Tibial artery (tissue), 4 donors: ENCODE measurements at regions not wholly inside any gene's neighbourhood (a gene's known extent, or its start where the extent isn't known, plus 50 kb on each side); places are given as distances from the start of the nearest gene placed in this dataset.
A peak's percentile ranks its signal among the peaks of the same experiment; 100 is the strongest.

Experiments
- DNase-seq, 2 donors: peaks; one replicate each; pipeline ENCODE4 v3.0.0-alpha.2; 2019
- H3K27ac ChIP-seq, 2 donors: fragments of 200-600 bp; sonication (generic) in 1 of 2; 1 replicate in 1 of 2; 2 replicates in 1 of 2; pipeline ENCODE4 v1.5.1; 2018 to 2019; ENCODE audit warnings: mild to moderate bottlenecking in 1 of 2
- H3K27me3 ChIP-seq, 2 donors: fragments of 200-600 bp; sonication (generic) in 1 of 2; one replicate each; pipeline versions ENCODE4 v1.5.1 to v1.6.0; 2016 to 2019
- H3K36me3 ChIP-seq, 3 donors: fragments of 200-600 bp; sonication (generic) in 2 of 3; one replicate each; pipeline ENCODE4 v1.5.1; 2016 to 2019; ENCODE audit warnings: mild to moderate bottlenecking in 2 of 3
- H3K4me1 ChIP-seq, 4 donors: fragments of 200-600 bp; sonication (generic) in 2 of 4; 1 replicate in 3 of 4; 2 replicates in 1 of 4; pipeline ENCODE4 v1.5.1; 2016 to 2019
- H3K4me3 ChIP-seq, 2 donors: fragments of 200-600 bp; sonication (generic) in 1 of 2; 1 replicate in 1 of 2; 2 replicates in 1 of 2; pipeline ENCODE4 v1.5.1; 2018 to 2019; ENCODE audit warnings: mild to moderate bottlenecking in 2 of 2
- H3K9me3 ChIP-seq, 3 donors: fragments of 200-600 bp; sonication (generic) in 1 of 3; one replicate each; pipeline ENCODE4 v1.5.1; 2016 to 2019
- intact Hi-C: fragments of 100-400 bp; cut with DNase I; formaldehyde crosslinking; loops from one replicate; pipeline ENCODE4 v1.15.0; 2023; ENCODE audit warnings: low total_unique reads
- TF ChIP-seq, protein P1 (sequence below), 2 experiments: fragments of 200-600 bp in 1 of 2; fragments of 450-650 bp in 1 of 2; IDR thresholded peaks; one replicate each; pipeline ENCODE4 v1.5.1; 2017 to 2019; ENCODE audit warnings: antibody characterized with exemption in 2 of 2, mild to moderate bottlenecking in 1 of 2, moderate library complexity in 1 of 2

DNA sequence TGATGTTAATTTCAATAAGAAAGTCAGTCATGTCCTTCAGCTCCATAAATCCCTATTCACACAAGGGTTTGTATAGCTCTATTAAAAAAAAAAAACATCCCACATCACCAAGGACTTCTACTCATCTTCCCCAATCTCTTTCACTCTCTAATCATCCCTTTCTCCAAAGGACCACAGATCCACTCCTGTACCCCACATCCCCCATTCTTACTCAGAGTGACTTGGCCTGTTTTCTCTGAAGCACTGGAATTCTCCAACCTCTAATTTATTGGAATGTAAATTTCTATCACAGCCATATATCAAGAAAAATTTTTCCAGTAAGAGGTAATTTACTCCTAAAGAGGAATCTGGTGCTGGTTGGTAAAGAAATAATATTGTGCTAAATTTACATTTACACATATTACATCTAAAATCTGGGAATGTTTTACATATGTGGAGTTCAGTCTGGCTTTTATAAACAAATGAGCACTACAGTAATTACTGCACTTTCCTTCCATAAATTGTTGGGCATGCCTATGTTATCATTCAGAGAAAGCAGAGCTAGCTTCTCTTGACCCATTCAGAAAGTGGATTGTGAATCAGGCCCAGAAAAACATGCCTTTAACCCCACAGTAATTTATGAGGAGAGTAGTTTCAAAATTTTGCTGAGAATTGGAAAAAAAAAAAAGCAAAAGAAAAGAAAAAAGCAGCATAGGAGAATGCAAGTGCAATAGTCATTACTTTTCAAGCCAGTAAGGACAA is 399.5 kb upstream of the TNC start:
- Histone ChIP-seq H3K4me3 (no peak overlapping the region), H3K27ac (peak overlapping the region in 1 of 2 donors; percentile 75), H3K27me3 (no peaks in the 10 kb centered on the region), H3K36me3 (no peaks in the 10 kb centered on the region), H3K9me3 (no peaks in the 10 kb centered on the region), H3K4me1 (peaks cover 0 to 48% (median 10%) of the 10 kb centered on the region in 4 donors)
- DNase-seq = no peak
- TF ChIP-seq, protein P1, sequence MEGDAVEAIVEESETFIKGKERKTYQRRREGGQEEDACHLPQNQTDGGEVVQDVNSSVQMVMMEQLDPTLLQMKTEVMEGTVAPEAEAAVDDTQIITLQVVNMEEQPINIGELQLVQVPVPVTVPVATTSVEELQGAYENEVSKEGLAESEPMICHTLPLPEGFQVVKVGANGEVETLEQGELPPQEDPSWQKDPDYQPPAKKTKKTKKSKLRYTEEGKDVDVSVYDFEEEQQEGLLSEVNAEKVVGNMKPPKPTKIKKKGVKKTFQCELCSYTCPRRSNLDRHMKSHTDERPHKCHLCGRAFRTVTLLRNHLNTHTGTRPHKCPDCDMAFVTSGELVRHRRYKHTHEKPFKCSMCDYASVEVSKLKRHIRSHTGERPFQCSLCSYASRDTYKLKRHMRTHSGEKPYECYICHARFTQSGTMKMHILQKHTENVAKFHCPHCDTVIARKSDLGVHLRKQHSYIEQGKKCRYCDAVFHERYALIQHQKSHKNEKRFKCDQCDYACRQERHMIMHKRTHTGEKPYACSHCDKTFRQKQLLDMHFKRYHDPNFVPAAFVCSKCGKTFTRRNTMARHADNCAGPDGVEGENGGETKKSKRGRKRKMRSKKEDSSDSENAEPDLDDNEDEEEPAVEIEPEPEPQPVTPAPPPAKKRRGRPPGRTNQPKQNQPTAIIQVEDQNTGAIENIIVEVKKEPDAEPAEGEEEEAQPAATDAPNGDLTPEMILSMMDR (IDR thresholded peaks at IDR 0.05) = no peak
- intact Hi-C loops = loop anchor here (10.0 kb wide), 2 partner anchors 173 to 483 kb away; no protein-coding TSS in a partner anchor

DNA sequence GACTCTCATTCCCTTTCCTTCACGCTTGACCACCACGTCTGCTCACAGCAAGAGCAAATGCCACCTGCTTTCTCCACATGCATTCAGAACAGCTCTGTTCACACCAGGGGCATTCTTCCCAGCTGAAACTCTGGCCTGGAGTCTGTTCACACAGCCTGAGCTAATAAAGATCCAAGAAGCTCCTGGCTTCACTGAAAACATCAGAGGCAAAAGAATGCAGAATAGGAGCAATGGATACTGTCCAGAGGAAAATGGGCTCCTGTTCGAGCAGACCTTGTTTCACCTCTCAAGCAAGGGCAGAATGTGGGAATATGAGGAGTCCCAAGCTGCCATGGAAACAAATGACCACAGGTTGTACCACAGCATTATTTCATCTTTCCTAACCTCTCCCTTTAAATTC is 402.7 kb upstream of the TNC start:
- Histone ChIP-seq H3K27ac (peak overlapping the region; percentile 25 to 39), H3K36me3 (no peaks in the 10 kb centered on the region), H3K4me1 (peaks cover 0 to 49% (median 17%) of the 10 kb centered on the region in 4 donors), H3K4me3 (no peak overlapping the region), H3K9me3 (no peaks in the 10 kb centered on the region), H3K27me3 (no peaks in the 10 kb centered on the region)
- no peak for DNase-seq
- TF ChIP-seq, protein P1 (IDR thresholded peaks at IDR 0.05) = no peak
- intact Hi-C loops = loop anchor here (10.0 kb wide), 1 partner anchor 506 kb away; no protein-coding TSS in a partner anchor

DNA sequence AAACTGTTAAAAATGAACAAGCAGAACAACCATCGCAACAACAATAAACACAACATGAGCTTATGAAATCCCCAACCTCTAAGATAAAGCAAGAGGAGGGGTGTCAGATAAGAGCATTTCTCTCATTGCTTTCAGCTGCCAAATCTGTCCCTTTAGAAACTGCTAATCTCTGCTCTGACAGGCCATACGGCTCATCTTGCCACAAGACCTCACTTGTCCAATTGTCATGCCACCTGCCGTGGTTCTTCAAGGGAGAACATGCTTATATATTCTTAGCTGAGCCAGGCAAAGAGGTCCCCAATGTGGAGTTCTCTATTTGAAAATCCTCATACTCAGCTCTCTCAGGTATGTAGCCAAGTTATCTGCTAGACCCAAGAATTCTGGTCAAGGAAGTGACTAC is 405.0 kb upstream of the TNC start:
- H3K27me3 ChIP-seq = no peaks in the 10 kb centered on the region
- no peaks in the 10 kb centered on the region for H3K36me3 ChIP-seq
- H3K9me3 ChIP-seq = no peaks in the 10 kb centered on the region
- H3K4me1 ChIP-seq = peaks cover 0 to 31% (median 14%) of the 10 kb centered on the region in 4 donors
- no peak overlapping the region for H3K27ac ChIP-seq
- DNase-seq = no peak
- H3K4me3 ChIP-seq = no peak overlapping the region
- TF ChIP-seq, protein P1 (IDR thresholded peaks at IDR 0.05) = no peak
- intact Hi-C loops = loop anchor here (10.0 kb wide), 1 partner anchor 508 kb away; no protein-coding TSS in a partner anchor

DNA sequence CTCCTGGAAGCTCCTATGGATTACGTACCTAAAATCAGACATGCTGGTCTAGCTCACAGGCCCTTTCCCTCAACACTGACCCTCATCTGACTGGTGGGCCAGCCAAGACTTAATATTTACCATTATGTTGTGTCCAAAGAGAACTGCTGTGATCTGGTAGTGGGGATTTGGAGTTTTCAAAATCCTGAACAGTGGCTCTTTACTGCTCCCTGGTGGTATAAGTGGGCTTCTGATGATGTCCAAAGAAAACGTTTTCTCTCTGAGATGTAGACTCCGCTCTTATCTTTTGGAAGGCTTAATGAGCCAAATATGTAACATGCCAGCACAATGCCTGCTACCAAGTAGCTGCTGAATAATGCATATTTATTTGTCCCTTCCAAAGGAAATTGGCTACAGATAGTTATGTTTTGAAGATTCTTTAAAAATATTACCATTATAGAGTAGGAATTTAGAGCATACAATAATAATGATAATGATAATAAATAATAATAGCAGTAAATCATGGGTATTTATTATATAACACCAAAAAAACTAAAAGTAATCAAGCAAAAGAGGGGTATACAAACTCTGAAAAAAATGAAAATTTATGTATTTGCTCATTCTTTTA is 406.6 kb upstream of the TNC start:
- H3K9me3 ChIP-seq = no peaks in the 10 kb centered on the region
- H3K4me3 ChIP-seq = no peak overlapping the region
- no peaks in the 10 kb centered on the region for H3K27me3 ChIP-seq
- H3K27ac ChIP-seq = peak overlapping the region; percentile 46 to 64
- intact Hi-C loops = loop anchor here (10.0 kb wide), 1 partner anchor 510 kb away; no protein-coding TSS in a partner anchor
- no peaks in the 10 kb centered on the region for H3K36me3 ChIP-seq
- peaks cover 0 to 28% (median 14%) of the 10 kb centered on the region in 4 donors for H3K4me1 ChIP-seq
- TF ChIP-seq, protein P1 (IDR thresholded peaks at IDR 0.05) = peak; percentile 78 to 87
- no peak for DNase-seq

DNA sequence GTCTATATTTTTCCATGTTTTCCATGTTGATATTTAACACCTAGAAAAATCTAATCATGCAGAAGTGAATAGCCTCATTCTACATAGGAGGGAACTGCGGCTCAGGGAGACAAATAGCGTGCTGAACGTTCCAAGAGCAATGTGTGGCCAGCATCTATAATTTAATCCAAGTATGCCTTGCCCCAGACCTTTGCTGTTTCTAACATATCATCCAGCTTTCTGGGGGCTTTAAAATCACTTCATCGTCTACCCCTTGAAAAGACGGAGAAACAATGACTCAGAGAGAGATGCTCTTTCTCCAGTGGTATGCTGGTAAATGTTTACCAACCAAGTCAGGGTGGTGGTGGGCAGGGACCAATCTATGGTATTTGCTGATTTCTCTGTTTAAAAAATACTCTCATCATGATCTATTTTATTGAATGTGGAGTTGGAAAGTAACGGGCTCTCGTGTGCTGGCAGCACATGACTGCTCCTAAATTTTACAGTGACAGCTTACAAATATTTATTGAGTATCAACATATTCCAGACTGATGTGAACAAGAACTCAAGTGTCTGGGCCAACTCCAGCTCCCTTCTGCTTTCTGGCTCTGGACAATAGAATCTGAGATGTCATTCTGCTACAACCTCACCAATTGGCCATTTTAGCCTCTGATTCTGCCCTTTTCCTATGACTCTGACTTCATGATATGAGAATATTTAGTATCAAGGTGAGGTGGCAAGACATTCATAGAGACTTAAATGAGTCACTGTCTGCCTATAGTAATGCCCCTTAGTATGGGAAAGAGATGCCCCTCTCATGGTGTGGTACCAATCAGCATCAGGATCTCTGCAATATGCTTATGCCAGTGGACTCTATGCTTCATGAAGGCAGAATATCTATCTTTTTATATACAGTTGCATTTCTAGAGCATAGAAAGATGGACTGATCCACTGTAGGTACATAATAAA is 407.4 kb upstream of the TNC start:
- Histone ChIP-seq H3K27ac (peak overlapping the region; percentile 38 to 64), H3K4me3 (no peak overlapping the region), H3K27me3 (no peaks in the 10 kb centered on the region), H3K4me1 (peaks cover 0 to 27% (median 14%) of the 10 kb centered on the region in 4 donors), H3K36me3 (no peaks in the 10 kb centered on the region), H3K9me3 (no peaks in the 10 kb centered on the region)
- DNase-seq = no peak
- TF ChIP-seq, protein P1 (IDR thresholded peaks at IDR 0.05) = no peak
- intact Hi-C loops = loop anchor here (10.0 kb wide), 1 partner anchor 511 kb away; no protein-coding TSS in a partner anchor
